ENCODE measurements at regions not wholly inside any gene's neighbourhood (a gene's known extent, or its start where the extent isn't known, plus 50 kb on each side); places are given as distances from the start of the nearest gene placed in this dataset.

DNA sequence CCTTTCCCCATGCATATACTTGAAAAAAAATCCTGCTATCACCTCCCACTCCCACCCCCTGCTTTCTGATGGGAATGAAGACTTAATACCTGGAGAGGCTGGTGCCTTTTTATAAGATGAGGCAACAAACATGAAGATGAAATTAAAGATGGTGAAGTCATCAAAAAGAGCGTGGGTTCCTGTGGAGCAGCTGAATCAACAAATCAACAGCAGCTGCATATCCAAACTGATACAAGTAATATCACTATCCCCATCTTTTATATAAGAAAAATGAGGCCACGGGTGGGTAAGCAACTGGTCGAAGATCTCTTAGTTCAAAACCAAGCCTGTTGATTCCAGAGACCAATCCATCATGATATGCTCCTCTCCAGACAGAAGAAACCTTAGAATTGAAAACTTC, 268.5 kb downstream of the ENC1 start:
- no peak for DNase-seq

DNA sequence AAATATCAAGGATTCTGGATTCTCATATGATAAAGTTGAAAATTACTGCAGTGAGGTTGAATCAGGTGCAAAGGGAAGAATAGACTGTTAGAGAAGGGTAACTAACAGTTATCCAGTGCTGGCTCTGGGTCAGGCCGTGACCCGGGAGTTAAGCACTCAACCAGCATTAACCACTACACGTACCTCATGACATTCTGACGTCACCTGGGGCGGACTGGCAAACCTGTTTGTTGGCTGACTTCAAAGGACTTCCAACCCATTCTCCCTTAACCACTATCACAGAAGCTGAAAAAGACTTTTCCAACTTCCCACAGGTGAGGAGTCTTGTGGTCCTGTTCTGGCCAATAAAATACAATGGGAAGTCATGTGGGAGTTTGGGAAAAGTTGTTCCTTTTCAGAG, 268.9 kb downstream of the ENC1 start:
- no peak for DNase-seq

DNA sequence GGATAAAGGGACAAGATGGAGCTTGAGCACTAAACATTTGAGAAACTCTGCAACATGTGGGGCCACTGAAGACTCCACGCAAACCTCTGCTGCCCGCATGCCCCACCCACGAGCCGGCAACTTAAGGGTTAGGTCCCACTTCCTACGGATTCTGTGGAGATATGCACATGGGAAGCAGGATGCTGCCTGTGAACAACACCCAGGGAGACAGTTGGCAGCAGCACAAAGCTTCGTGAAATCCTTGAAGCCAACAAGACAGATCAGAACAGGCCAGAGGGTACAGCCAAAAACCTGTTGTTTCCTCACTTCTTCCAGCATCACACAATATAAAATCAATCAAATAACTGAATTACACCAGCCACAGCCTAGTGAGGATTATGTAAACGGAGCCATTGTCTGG, 270.4 kb downstream of the ENC1 start:
- no peak for DNase-seq

DNA sequence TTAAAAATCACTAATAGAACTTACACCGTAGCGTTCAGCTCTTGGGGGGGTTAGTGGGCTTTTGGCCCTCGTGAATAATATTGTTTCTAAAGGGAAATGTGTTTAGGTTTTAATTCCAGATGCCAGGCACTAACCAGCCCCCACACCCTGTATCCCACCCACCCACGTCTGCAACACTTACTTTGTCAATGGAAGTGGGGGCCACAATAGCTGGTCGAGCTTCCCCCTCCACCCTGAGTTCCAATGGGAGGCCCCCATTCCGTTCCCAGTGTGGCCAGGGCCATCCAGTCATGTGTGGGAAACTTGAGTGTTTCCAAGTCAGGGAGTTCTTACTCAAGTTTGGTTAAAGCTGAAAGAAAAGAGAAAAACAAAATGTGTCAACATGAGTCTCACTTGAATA, 271.4 kb downstream of the ENC1 start:
- DNase-seq, result no peak

DNA sequence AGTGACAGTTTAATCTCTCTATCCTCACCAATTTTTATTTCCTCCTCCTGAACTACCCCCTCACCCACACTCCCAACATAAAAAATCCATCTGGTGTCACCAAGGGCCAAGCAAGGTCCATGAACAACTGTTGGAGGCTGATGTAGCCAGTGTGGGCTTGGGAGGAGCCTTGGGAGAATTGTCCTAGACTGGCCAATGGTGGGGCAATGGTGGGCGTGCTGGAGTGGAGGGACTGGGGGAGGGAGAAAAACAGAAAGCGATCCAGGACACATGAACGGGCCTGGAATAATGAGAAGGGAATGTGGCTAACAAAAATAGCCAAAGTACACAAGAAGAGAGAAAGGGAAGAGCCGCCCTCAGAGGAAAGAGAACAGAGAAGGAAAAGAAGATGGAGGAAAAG, 272.6 kb downstream of the ENC1 start:
- DNase-seq, result no peak

DNA sequence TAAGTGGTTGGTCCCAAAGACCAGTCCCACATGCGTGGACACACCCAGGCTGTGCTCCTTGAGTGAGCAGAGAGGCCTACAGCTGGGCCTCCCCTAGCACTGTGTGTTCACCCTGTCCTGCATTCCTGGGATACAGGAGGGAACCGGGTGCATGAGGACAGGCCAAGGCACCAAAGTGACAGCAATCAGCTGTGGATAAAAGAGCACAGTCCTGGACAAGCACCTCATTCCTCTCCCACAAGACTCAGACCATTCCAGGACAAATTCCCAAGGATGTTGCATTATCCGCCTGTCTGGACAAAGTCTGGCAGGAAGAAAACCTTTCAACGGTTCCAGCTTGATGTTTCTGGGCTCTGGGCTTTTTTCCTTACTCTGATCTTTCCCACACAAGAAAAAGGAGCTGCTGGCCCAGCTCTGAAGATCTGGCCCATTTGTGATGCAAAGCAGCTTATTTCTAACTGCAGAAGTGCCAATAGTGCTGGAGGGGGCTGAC, 273.2 kb downstream of the ENC1 start:
- DNase-seq, result no peak

DNA sequence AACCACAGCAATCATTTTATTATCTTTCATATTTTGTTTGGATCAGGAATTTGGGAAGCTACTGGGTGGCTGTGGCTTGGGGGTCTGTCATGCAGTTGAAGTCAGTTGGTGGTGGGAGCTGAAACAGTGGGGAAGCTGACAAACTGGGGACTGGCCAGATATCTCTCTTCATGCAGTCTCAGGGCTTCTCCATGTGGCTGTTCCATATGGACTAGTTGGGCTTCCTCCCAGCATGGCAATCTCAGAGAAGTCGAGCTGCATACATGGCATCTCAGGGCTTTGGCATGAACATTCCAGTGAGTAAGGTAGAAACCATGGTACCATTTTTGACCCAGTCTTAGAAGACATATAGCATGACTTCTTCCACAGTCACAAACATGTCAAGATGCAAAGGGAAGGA, 274.8 kb downstream of the ENC1 start:
- no peak for DNase-seq

DNA sequence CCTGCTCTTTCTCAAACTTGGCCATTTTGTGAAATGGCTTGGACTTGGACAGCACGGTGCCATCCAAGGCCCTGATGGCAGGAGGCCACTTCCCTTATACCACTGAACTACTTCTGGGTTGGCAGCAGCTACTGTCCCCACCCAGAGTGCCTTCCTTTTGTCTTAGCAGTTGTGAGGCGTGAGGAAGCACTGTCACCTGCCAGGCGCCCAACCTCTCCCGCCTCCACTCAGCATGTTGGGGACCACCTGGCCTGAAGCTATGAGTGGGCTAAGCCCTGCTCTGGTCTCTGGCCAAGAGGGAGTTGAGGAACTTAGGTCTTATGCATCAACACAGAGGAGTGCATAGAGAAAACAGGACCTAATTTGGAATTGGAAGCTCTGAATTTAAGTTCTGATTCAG, 276.0 kb downstream of the ENC1 start:
- no peak for DNase-seq

DNA sequence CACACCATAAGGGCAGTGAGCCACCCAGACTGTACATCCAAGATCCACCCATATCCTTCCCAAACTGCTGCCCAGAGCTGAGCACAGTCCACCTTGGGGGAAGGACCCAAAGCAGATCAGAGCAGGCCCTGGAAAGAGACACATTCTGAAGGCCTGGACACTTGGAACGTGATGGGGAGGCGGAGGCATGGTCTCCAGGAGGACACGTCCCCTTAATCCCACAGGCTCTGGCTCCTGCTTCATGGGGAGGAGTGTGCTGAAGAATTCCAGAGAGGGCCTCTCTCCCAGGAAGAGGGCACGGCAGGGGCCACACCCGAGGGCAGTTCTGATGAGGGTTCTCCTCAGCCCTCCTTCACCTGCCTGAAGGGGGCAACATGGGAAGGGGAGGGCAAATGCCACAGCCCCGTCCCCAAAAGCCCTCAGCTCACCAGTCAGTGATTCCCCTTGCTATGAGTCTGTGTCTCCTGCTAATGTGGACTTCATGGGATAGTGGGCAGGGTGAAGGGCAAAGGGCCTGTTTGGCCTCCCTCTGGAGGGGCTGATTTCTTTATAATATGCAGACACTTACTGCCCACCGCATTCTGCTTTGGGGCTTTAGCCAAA, 276.8 kb downstream of the ENC1 start:
- no peak for DNase-seq

DNA sequence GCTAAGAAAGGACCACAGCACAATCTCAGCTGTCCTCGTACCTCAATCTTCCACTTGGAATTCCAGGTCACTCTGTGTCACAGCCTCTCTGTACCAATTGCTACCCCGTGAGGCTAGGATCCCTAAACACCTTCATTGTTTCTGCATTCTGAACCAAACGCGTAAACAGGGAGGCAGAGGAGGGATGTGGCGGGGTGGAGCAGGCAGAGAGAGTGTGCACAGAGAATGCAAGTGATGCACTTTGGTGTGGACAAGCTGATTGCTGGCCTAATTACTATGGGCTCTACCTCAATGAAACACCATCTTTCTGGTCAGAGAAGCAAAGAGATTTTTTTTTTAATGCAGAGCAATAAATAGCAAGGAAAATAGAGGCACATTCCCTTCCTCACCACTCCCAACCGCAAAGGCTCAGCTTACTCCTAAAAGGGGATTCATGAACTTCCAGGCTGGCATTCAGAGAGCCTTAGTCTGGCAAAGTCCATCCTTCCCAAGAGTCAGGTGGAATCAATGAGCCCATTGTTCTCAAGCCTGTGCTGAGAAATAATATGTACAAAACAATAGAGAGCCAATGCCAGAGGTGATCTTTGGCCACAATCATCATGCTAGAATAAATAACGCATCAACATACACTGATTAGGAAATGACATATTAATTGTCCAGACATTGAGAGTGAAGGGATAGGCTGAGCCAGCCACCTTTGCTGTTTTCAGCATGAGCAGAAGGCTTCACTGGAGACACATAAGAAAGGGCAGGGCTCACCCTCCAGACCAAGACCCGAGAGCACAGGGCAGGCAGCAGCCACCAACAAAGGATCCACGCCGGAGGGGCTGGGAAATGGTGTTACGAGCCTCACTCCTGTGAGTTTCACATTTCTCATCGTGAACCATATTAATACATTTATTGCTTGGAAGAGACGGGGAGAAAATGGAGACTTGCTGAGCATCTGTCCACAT, 278.8 kb downstream of the ENC1 start:
- no peak for DNase-seq

DNA sequence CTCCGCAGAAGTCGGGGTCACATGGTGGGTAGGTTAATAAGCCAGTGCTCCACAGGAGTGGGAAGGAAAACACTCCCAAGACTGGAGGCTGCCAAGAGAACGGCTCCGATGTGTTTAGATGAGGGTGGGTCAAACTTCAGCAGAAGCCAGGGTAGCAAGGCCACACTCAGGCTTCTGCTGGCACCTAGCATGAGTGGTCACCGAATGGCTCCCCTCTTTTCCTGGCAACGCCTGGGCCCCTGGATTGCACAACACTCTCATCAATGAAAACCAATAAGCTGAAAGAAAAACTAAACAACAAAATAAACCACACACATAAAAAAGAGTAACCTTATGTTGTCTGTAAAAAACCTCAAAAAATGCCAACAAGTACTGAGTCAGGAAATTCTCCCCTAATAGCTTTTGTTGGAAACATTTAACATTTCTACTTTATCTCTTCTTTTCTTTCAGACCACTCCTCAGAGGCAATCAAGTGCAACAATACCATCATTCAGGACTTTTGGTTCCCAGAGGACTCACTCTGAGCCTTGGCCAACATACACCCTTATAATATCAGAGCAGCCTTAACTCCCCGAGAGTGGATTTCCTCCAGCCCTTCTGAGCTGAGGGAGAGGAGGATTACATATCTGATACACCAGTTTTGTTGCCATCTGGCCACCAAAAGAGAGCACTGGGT, 279.9 kb downstream of the ENC1 start:
- no peak for DNase-seq

DNA sequence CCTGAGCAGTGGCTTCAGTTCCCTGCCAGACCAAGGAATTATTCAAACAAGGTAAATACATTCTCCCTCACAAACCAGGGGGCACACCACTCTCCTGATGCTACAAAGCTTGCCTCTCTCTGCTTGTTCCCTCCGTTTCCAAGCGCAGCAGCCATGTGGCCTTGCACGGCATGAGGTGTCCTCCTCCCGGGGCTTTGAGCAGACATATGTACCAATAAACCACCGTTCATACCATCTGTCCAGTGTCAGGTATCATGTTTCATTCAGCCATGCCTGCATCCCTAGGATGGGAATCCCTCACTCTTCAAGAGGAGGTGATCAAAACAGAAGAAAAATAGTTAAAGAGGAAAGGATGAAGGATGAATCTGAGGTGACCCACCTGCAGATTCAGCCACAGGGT, 282.7 kb downstream of the ENC1 start:
- DNase-seq, result no peak

DNA sequence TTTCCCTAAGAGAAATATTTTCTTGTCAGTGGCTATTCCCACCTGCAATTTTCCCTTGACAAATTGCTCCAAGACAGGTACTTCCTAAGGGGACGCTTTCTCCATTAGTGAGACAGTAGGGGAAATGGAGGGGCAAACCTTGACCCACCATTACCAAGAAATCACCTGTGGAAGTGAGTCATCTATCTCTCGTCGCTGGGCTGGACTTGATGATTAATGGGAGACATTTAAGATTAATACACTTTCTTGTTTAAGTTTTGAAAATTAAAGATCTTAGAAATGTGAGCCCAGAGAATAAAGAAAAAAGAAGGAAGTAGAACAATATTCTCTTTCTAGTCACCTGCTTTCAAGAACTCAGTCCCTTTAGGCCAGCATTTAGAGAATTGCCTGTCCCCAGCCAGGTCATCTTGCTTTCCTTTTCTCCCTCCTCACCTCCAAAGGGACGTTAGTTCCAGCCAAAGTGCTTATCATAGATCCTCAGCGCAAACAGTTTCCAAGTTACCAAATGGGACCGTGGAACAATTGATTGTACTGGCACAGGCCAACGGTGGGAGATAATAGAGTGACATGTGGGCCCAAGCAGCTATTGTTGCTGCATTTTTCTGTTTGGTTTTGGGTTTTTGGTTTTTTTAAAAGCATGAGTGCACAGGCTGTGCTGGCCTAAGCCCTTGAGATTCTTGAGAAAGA, 284.4 kb downstream of the ENC1 start:
- no peak for DNase-seq

DNA sequence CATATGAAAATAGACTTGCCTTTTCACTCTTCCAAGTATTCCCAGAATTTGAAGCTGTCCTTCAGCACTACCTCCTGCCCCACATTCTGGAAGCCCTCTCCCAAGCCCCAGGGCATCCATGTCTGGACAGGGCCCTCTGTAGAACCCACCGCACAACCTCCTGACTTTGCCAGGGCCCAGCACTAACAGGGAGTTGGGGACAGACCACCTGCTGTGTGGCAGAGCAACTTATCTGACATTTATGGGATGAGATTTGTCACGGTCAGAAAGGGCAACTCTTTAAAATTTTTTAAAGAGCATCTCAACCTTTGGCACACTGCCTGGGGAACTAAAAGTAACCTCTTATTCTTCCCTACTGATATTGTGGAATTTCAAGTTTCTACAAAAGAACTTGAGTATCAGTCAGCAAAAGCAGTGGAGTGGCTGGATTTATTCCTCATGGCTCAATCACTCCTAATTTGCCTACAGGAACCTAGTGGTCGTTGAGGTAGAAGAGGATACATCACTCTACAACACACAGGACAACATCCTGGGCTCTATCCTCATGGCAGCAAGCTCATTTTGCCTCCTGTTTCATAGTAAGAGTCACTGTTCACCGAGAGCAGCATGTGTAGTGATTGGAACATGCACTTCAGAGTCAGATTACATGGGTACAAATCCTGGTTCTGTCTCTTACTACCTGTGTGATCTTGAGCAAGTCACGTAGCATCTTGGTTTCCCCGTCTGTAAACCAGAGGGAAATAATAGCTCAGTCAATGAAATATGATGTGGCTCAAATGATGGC, 285.3 kb downstream of the ENC1 start:
- no peak for DNase-seq

DNA sequence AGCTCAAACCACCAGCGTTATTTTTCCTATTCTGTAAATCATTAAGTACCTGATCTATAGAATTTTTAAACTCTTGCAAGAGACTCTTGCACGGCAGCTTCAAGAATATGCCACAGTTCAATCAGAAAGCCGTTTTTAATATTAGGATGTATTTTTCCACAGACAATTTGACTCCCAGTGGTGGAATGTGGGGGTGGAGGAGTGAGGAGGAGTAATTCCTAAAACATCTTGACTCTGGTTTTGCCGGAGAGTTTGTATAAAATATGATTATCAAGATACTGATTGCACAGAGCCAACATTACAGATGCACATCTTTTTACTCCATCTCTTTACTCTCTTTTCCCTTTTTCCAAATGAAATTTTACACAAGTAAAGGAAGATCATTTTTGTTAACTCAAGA, 288.3 kb downstream of the ENC1 start:
- DNase-seq, result no peak

DNA sequence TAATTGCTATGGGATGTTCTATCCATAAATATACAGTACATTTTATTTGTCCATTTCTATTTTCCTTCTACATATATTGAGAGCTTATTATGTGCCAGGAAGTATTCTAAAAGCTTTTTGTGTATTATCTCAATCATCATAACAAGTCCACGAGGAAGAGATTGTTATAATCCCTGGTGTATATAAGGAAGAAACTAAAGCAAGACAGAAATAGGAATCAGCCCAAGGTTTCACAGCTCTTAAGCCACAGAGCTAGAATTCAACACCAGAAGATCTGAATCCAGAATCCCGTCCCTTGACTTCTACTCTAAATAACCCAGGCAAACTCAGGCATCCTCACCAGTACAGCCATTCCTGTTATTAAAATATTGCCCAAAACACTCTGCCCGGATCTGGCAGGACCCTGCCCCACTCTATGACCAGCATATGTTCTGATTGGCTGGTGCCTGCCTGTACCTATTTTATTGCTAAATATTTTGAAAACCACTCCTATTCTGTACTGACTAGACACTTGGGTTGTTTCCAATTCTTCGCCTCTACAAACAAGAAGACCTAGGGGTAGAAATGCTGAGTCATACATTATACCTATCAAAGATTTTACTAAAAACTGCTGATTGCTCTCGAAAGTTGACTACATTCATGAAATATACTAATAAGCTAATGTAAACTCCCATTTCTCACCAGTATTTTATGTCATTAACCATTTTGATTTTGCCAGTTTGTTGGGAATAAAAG, 297.4 kb downstream of the ENC1 start:
- no peak for DNase-seq

DNA sequence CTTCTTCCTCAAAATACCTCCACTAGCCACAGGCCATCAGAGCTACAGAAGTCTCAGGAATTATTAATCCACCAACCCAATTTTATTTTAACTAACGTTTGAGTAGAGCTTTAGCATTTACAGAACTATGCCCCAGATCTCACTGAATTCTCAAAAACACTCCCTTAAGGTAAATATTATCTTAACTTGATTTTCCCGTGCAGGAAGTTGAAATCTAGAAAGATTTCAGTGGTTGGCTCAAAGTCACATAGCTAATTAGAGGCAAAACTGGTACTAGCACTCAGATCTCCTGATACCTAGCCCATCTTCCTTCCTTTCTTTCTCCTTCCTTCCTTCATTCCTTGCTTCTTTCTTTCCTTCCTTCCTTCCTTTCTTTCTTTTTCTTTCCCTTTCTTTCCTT, 298.3 kb downstream of the ENC1 start:
- no peak for DNase-seq

DNA sequence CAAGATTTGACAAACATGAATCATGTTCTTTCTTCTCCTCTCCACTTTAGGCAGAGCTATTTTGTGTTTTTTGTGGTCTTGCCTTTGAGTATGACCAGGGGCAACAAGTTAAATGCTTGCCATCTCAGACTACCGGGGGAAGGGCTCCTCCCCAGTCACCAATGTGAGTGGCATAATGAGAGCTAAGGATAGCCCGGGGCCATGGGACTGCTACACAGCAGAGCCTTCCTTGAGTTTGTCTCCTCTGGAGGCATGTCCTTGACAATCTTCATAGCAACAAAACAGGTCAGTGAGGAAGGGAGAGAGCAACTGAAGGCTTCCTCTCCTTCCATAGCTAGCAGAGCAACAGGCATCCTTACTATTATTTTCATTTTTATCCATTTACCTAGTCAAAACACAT, 299.3 kb downstream of the ENC1 start:
- DNase-seq, result no peak

DNA sequence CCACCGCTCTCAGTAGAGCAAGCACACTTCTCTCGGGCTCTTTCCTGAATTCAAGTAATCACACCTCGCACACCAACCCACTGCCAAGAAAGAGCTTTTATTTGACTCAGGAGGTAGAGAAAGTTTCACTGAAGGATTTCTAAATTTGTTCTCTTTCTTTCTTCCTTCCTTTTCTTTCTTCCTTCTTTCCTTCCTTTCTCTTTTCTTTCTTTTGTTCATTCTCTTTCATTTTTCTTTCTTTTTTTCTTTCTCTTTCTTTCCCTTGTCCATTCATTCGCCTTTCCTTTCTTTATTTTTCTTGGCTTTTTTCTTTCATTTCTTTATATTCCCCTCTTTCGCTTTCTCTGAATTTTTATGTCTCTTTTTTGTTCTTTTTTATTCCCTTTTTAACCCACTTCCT, 300.1 kb downstream of the ENC1 start:
- DNase-seq, result no peak

DNA sequence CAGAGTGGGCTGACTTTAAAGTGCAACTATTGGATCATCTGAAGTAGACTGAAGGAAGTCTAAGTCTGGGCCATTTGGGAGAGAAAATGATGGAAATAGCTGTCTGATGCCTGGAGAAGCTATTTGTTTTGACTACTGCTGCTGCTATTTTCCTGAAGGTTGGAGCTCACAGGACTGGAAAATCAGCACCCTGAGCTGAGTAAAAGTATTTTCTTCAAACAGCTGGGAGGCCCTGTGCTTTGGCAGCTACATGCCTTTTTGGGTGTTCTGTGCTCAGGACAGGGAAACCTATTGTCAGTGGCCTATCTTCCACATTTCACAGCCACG, 302.6 kb downstream of the ENC1 start:
- no peak for DNase-seq

DNA sequence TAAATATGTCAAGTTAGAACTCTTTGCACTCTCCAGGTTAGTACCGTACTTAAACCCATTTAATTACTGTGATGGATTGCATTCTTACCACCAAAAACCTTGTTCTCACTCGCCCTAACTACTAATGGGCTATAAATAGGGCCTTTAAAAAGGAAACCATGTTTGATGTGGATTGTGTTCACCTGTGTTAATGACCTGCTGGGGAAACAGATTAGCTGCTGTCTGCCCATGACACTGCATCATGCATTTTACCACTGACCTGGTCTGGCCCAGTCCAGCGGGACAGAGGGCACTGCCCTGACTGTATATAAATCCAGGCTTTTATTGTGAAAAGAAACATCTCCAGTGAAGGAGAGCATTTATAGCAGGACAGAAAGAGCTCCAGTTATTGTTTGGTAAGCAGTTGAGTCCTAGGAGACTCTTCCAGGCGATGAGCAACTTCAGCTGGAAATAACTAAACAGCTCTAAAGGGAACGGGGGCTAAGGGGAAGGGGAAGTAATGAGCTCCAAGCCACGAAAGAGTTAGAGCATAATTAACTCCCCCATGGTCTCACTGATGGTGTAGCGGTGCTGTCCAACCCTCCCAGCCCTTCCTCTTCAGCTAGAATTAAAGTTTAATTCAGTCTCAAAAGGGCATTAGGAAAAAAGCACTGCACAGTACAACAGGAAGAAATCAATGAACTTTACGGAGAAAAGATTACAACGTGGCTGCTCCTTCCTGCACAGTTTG, 303.1 kb downstream of the ENC1 start:
- DNase-seq, result no peak
